ENCODE measurements at regions not wholly inside any gene's neighbourhood (a gene's known extent, or its start where the extent isn't known, plus 50 kb on each side); places are given as distances from the start of the nearest gene placed in this dataset.

GRCh38 chr1:208527156-208527555 lies 283.0 kb upstream of the PLXNA2 start (continued):
- TF ChIP-seq, protein P1, sequence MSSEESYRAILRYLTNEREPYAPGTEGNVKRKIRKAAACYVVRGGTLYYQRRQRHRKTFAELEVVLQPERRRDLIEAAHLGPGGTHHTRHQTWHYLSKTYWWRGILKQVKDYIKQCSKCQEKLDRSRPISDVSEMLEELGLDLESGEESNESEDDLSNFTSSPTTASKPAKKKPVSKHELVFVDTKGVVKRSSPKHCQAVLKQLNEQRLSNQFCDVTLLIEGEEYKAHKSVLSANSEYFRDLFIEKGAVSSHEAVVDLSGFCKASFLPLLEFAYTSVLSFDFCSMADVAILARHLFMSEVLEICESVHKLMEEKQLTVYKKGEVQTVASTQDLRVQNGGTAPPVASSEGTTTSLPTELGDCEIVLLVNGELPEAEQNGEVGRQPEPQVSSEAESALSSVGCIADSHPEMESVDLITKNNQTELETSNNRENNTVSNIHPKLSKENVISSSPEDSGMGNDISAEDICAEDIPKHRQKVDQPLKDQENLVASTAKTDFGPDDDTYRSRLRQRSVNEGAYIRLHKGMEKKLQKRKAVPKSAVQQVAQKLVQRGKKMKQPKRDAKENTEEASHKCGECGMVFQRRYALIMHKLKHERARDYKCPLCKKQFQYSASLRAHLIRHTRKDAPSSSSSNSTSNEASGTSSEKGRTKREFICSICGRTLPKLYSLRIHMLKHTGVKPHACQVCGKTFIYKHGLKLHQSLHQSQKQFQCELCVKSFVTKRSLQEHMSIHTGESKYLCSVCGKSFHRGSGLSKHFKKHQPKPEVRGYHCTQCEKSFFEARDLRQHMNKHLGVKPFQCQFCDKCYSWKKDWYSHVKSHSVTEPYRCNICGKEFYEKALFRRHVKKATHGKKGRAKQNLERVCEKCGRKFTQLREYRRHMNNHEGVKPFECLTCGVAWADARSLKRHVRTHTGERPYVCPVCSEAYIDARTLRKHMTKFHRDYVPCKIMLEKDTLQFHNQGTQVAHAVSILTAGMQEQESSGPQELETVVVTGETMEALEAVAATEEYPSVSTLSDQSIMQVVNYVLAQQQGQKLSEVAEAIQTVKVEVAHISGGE (tag by site-specific recombination; conservative IDR thresholded peaks at IDR 0.05; ENCODE audit: low read depth): no peak
- no peak for TF ChIP-seq ZNF155 (tag by site-specific recombination; IDR thresholded peaks at IDR 0.05)

DNA sequence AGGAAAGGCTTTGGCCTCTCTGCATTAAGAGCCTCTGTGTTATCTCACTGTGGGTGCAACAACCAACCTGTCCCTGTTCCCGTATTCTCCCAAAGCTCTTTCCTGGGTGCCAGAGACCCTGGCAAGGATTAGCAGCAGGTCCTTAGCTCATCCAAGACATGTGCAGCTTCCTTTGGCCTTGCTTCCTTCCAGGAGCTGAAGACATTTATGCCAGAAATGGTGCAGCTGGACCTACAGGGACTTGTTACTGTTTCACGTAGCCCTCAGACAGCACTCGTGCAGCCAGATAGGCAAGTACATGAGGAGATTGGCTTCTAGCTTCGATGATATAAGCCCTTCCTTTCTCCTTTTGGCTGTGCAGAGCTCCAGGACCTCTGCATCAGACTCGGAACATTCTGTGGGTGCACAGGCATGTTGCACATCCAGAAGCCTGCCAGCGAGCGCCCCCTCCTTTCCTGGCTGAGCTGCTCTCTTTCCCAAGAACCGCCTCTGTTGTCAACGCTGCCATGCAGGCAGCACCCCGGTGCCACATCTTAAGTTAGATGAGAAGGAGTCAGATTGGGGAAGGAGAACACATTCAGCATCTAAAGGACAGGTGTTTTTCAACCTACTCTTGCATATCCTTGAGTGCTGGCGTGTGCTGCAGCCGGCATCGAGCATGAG lies 284.5 kb upstream of the PLXNA2 start:
- CTCF ChIA-PET: no interaction called here
- TF ChIP-seq HOXC10 (CRISPR knock-in tag; IDR thresholded peaks at IDR 0.05): no peak
- no peak for TF ChIP-seq GFI1B (tag by site-specific recombination; IDR thresholded peaks at IDR 0.05)
- no peak for TF ChIP-seq ZNF585B (tag by site-specific recombination; IDR thresholded peaks at IDR 0.05)
- no peak for TF ChIP-seq KLF16 (tag by site-specific recombination; IDR thresholded peaks at IDR 0.05)
- no peak for TF ChIP-seq KLF7 (tag by site-specific recombination; IDR thresholded peaks at IDR 0.05; ENCODE audit: borderline replicate concordance)
- TF ChIP-seq SCRT1 (tag by site-specific recombination; IDR thresholded peaks at IDR 0.05; ENCODE audit: borderline replicate concordance): no peak
- TF ChIP-seq, protein P2, sequence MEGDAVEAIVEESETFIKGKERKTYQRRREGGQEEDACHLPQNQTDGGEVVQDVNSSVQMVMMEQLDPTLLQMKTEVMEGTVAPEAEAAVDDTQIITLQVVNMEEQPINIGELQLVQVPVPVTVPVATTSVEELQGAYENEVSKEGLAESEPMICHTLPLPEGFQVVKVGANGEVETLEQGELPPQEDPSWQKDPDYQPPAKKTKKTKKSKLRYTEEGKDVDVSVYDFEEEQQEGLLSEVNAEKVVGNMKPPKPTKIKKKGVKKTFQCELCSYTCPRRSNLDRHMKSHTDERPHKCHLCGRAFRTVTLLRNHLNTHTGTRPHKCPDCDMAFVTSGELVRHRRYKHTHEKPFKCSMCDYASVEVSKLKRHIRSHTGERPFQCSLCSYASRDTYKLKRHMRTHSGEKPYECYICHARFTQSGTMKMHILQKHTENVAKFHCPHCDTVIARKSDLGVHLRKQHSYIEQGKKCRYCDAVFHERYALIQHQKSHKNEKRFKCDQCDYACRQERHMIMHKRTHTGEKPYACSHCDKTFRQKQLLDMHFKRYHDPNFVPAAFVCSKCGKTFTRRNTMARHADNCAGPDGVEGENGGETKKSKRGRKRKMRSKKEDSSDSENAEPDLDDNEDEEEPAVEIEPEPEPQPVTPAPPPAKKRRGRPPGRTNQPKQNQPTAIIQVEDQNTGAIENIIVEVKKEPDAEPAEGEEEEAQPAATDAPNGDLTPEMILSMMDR (tag by site-specific recombination; IDR thresholded peaks at IDR 0.05): no peak
- TF ChIP-seq, protein P3, sequence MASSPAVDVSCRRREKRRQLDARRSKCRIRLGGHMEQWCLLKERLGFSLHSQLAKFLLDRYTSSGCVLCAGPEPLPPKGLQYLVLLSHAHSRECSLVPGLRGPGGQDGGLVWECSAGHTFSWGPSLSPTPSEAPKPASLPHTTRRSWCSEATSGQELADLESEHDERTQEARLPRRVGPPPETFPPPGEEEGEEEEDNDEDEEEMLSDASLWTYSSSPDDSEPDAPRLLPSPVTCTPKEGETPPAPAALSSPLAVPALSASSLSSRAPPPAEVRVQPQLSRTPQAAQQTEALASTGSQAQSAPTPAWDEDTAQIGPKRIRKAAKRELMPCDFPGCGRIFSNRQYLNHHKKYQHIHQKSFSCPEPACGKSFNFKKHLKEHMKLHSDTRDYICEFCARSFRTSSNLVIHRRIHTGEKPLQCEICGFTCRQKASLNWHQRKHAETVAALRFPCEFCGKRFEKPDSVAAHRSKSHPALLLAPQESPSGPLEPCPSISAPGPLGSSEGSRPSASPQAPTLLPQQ (tag by site-specific recombination; IDR thresholded peaks at IDR 0.05): no peak
- TF ChIP-seq ZNF791 (tag by site-specific recombination; IDR thresholded peaks at IDR 0.05): no peak
- no peak for TF ChIP-seq ZFP41 (tag by site-specific recombination; IDR thresholded peaks at IDR 0.05; ENCODE audit: borderline replicate concordance)
- TF ChIP-seq ZNF561 (tag by site-specific recombination; IDR thresholded peaks at IDR 0.05; ENCODE audit: borderline replicate concordance): no peak
- TF ChIP-seq ZNF785 (tag by site-specific recombination; IDR thresholded peaks at IDR 0.05): no peak
- TF ChIP-seq ZBTB1 (tag by site-specific recombination; IDR thresholded peaks at IDR 0.05): no peak
- TF ChIP-seq ZNF248 (tag by site-specific recombination; IDR thresholded peaks at IDR 0.05): no peak
- no peak for TF ChIP-seq ZNF501 (tag by site-specific recombination; IDR thresholded peaks at IDR 0.05)
- no peak for TF ChIP-seq OSR2 (tag by site-specific recombination; IDR thresholded peaks at IDR 0.05)
- no peak for TF ChIP-seq ZNF626 (tag by site-specific recombination; IDR thresholded peaks at IDR 0.05)
- TF ChIP-seq KLF9 (tag by site-specific recombination; IDR thresholded peaks at IDR 0.05; ENCODE audit: low read depth): no peak
- TF ChIP-seq ZNF214 (tag by site-specific recombination; IDR thresholded peaks at IDR 0.05; ENCODE audit: borderline replicate concordance): no peak

More for the DNA sequence above, 284.5 kb upstream of the PLXNA2 start:
- Histone ChIP-seq H3K36me3 (ENCODE audit: control insufficient read depth in 2 of 2, insufficient read depth in 1 of 2, low read length in 2 of 2) (no peaks in the 10 kb centered on the region), H3K4me3 (ENCODE audit: low read depth, low read length) (no peak overlapping the region), H3K9me3 (ENCODE audit: control insufficient read depth, insufficient read depth, low read depth, low read length) (no peaks in the 10 kb centered on the region), H3K27ac (ENCODE audit: extremely low read depth, low read depth, low read length) (no peak overlapping the region), H3K4me1 (ENCODE audit: control insufficient read depth, insufficient read depth, low read length) (no peaks in the 10 kb centered on the region; the same call in 1 of the 2 replicates)
- POLR2A ChIA-PET: no interaction called here
